Sigmoid colon (tissue), 6 donors: ENCODE measurements at regions not wholly inside any gene's neighbourhood (a gene's known extent, or its start where the extent isn't known, plus 50 kb on each side); places are given as distances from the start of the nearest gene placed in this dataset.

Experiments used
- DNase-seq: peaks from one replicate; pipeline ENCODE4 v3.0.0-alpha.2; 2019
- H3K27ac ChIP-seq, 4 donors: fragments of 200-600 bp; sonication (generic); one replicate each; pipeline ENCODE4 v1.5.1; 2016 to 2019; ENCODE audit warnings: mild to moderate bottlenecking in 1 of 4
- H3K27me3 ChIP-seq, 3 donors: fragments of 200-600 bp; sonication (generic); one replicate each; pipeline ENCODE4 v1.5.1; 2019; ENCODE audit warnings: mild to moderate bottlenecking in 1 of 3
- H3K36me3 ChIP-seq, 4 donors: fragments of 200-600 bp; sonication (generic); one replicate each; pipeline ENCODE4 v1.5.1; 2016 to 2019
- H3K4me1 ChIP-seq, 4 donors: fragments of 200-600 bp; sonication (generic); one replicate each; pipeline ENCODE4 v1.5.1; 2017 to 2019
- H3K4me3 ChIP-seq, 4 donors: fragments of 200-600 bp; sonication (generic); one replicate each; pipeline ENCODE4 v1.5.1; 2017 to 2019; ENCODE audit warnings: mild to moderate bottlenecking in 2 of 4, moderate library complexity in 1 of 4
- H3K9me3 ChIP-seq, 4 donors: fragments of 200-600 bp in 3 of 4; sonication (generic) in 3 of 4; one replicate each; pipeline versions ENCODE4 v1.5.1 to v1.6.1; 2013 to 2019
- EP300 ChIP-seq, 4 donors: sonication (generic); formaldehyde crosslinking; IDR thresholded peaks; one replicate each; pipeline ENCODE4 v1.6.1; 2017; ENCODE audit warnings: antibody characterized with exemption in 4 of 4
- POLR2A ChIP-seq, 2 donors: fragments of 450-650 bp; IDR thresholded peaks; one replicate each; pipeline ENCODE4 v1.6.1; 2016; ENCODE audit warnings: antibody characterized with exemption in 2 of 2, mild to moderate bottlenecking in 2 of 2, moderate library complexity in 2 of 2
- POLR2AphosphoS5 ChIP-seq, 4 donors: sonication (generic); formaldehyde crosslinking; IDR thresholded peaks; one replicate each; pipeline ENCODE4 v1.6.1; 2017; ENCODE audit warnings: antibody characterized with exemption in 4 of 4
- WGBS, 2 donors: extraction: QIAGEN DNeasy Blood & Tissue Kit; methylation state at CpG; one replicate each; pipeline ENCODE4 v1.1.7; 2013; 5-methylcytosine and 5-hydroxymethylcytosine counted together
- intact Hi-C: fragments of 100-400 bp; cut with DNase I; formaldehyde crosslinking; loops from one replicate; pipeline ENCODE4 v1.15.1; 2023
- TF ChIP-seq, protein P1 (sequence below), 4 experiments: fragments of 450-650 bp in 3 of 4; fragments of 200-600 bp in 1 of 4; IDR thresholded peaks; one replicate each; pipeline ENCODE4 v1.5.1; 2016 to 2019; ENCODE audit warnings: antibody characterized with exemption in 4 of 4, mild to moderate bottlenecking in 3 of 4, moderate library complexity in 2 of 4
- donor health status: healthy with polysubstance abuse.
- donor health status: healthy.

GRCh38 chr13:40061466-40062450, 406.3 kb downstream of the COG6 start:
- no peaks in the 10 kb centered on the region for H3K27me3 ChIP-seq
- no peak overlapping the region for H3K4me3 ChIP-seq
- no peak overlapping the region for H3K27ac ChIP-seq
- H3K36me3 ChIP-seq = no peaks in the 10 kb centered on the region
- TF ChIP-seq EP300 (IDR thresholded peaks at IDR 0.05) (no peak), POLR2AphosphoS5 (IDR thresholded peaks at IDR 0.05) (no peak), POLR2A (IDR thresholded peaks at IDR 0.05) (no peak)
- TF ChIP-seq, protein P1, sequence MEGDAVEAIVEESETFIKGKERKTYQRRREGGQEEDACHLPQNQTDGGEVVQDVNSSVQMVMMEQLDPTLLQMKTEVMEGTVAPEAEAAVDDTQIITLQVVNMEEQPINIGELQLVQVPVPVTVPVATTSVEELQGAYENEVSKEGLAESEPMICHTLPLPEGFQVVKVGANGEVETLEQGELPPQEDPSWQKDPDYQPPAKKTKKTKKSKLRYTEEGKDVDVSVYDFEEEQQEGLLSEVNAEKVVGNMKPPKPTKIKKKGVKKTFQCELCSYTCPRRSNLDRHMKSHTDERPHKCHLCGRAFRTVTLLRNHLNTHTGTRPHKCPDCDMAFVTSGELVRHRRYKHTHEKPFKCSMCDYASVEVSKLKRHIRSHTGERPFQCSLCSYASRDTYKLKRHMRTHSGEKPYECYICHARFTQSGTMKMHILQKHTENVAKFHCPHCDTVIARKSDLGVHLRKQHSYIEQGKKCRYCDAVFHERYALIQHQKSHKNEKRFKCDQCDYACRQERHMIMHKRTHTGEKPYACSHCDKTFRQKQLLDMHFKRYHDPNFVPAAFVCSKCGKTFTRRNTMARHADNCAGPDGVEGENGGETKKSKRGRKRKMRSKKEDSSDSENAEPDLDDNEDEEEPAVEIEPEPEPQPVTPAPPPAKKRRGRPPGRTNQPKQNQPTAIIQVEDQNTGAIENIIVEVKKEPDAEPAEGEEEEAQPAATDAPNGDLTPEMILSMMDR (IDR thresholded peaks at IDR 0.05) = no peak
- H3K4me1 ChIP-seq = peaks cover 0 to 14% (median 7%) of the 10 kb centered on the region in 4 donors
- no peak for DNase-seq
- intact Hi-C loops = no loop called here
- 77 to 92% methylated on average over 7 of the region's 7 CpGs for WGBS, 2 donors
- no peaks in the 10 kb centered on the region for H3K9me3 ChIP-seq

GRCh38 chr13:40063278-40063698, 407.8 kb downstream of the COG6 start:
- Histone ChIP-seq H3K4me1 (peaks cover 0 to 14% (median 7%) of the 10 kb centered on the region in 4 donors), H3K27ac (no peak overlapping the region), H3K36me3 (no peaks in the 10 kb centered on the region), H3K27me3 (no peaks in the 10 kb centered on the region), H3K9me3 (no peaks in the 10 kb centered on the region), H3K4me3 (no peak overlapping the region)
- no peak for DNase-seq
- intact Hi-C loops = no loop called here
- WGBS, 2 donors = 78 to 81% methylated on average over 8 of the region's 8 CpGs
- TF ChIP-seq EP300 (IDR thresholded peaks at IDR 0.05) (no peak), POLR2A (IDR thresholded peaks at IDR 0.05) (no peak), POLR2AphosphoS5 (IDR thresholded peaks at IDR 0.05) (no peak)
- TF ChIP-seq, protein P1 (IDR thresholded peaks at IDR 0.05) = no peak

GRCh38 chr13:40063703-40064102, 408.2 kb downstream of the COG6 start:
- Histone ChIP-seq H3K4me1 (peaks cover 0 to 14% (median 7%) of the 10 kb centered on the region in 4 donors), H3K4me3 (no peak overlapping the region), H3K36me3 (no peaks in the 10 kb centered on the region), H3K27me3 (no peaks in the 10 kb centered on the region), H3K9me3 (no peaks in the 10 kb centered on the region), H3K27ac (no peak overlapping the region)
- TF ChIP-seq, protein P1 (IDR thresholded peaks at IDR 0.05) = no peak
- no peak for TF ChIP-seq POLR2A (IDR thresholded peaks at IDR 0.05)
- TF ChIP-seq EP300 (IDR thresholded peaks at IDR 0.05) = no peak
- TF ChIP-seq POLR2AphosphoS5 (IDR thresholded peaks at IDR 0.05) = no peak
- DNase-seq = no peak
- WGBS, 2 donors = 8 to 53% methylated on average over 1 of the region's 1 CpG
- intact Hi-C loops = no loop called here

- Histone ChIP-seq H3K36me3 (no peaks in the 10 kb centered on the region), H3K9me3 (no peaks in the 10 kb centered on the region), H3K27ac (no peak overlapping the region), H3K4me1 (peaks cover 0 to 17% (median 8%) of the 10 kb centered on the region in 4 donors), H3K4me3 (no peak overlapping the region), H3K27me3 (no peaks in the 10 kb centered on the region)
- intact Hi-C loops = no loop called here
- DNase-seq = no peak
- 73 to 74% methylated on average over 10 of the region's 10 CpGs for WGBS, 2 donors
- TF ChIP-seq POLR2AphosphoS5 (IDR thresholded peaks at IDR 0.05) (peak in 1 of 4 donors; percentile 31), EP300 (IDR thresholded peaks at IDR 0.05) (no peak)
Measured at GRCh38 chr13:40064154-40065097, 409.0 kb downstream of the COG6 start.
